ENCODE measurements at regions not wholly inside any gene's neighbourhood (a gene's known extent, or its start where the extent isn't known, plus 50 kb on each side); places are given as distances from the start of the nearest gene placed in this dataset.

DNA sequence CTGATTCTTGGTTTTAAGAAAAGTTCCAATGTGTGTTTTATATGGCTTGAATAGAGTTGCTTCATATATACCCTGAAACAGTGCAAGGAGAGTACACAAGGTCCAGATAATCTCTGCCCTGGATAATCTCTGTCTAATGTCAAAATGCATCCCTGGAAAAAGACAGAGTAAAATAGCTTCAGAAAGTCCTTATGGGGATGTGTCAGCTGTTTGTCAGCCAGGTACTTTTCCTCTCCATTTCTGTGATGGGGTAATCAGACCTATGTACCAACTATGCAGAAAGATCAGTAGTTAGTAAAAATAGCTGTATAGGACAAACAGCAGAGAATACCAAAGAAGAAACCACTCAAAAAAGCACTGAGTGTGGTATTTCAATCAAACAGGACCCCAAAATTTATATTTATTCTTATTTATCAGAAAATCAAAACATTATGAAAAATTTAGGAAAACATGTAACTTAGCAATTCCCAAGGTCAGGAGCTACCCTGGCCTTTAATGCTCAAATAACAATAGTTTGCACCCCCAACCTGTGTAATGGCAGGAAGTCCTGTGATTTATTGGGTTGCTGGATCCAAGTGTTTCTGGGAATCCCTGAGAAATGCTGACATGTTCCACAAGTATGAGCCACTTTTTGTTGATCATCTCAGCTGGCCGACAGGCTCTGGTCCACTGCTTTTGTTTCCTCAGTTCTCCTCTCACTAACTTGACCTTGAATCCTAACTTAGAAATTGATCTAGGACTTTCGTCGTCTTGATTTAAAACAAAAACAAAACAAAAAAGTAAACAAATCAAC lies 69.6 kb downstream of the MDH1 start:
- Histone ChIP-seq H3K4me3 (no peak overlapping the region), H3K9me3 (peaks cover 0 to 7% (median 0%) of the 10 kb centered on the region in 4 donors), H3K4me1 (no peaks in the 10 kb centered on the region), H3K27ac (replicated peaks in 1 of 4) (no peak overlapping the region), H3K36me3 (no peaks in the 10 kb centered on the region), H3K27me3 (no peaks in the 10 kb centered on the region)
- 72% methylated on average over 3 of the region's 3 CpGs for WGBS
- intact Hi-C loops (cut with DNase I), result no loop called here
- no peak for DNase-seq (ENCODE audit: extremely low spot score)
- TF ChIP-seq EP300 (IDR thresholded peaks at IDR 0.05) (no peak), POLR2A (IDR thresholded peaks at IDR 0.05; ENCODE audit: low read depth) (no peak), POLR2AphosphoS5 (IDR thresholded peaks at IDR 0.05) (no peak)
- TF ChIP-seq, protein P1, sequence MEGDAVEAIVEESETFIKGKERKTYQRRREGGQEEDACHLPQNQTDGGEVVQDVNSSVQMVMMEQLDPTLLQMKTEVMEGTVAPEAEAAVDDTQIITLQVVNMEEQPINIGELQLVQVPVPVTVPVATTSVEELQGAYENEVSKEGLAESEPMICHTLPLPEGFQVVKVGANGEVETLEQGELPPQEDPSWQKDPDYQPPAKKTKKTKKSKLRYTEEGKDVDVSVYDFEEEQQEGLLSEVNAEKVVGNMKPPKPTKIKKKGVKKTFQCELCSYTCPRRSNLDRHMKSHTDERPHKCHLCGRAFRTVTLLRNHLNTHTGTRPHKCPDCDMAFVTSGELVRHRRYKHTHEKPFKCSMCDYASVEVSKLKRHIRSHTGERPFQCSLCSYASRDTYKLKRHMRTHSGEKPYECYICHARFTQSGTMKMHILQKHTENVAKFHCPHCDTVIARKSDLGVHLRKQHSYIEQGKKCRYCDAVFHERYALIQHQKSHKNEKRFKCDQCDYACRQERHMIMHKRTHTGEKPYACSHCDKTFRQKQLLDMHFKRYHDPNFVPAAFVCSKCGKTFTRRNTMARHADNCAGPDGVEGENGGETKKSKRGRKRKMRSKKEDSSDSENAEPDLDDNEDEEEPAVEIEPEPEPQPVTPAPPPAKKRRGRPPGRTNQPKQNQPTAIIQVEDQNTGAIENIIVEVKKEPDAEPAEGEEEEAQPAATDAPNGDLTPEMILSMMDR (IDR thresholded peaks at IDR 0.05), result no peak

DNA sequence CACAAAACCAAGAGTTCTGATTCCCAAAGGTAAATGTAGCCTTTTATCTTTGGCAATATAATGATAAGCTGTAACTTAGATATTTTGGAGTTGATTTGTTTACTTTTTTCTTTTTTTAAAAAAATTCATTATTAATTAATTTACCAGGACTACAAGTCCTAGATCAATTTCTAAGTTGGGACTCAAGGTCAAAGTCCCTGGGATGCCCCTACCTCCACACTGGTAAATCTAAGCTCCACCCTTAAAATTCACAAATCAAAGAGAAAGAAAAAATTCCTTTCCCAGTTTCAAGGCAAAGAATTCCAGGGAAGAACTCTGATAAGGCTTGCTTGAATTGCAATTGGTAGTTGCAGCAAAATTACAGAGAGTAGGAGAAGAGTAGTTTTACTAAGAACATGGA lies 71.3 kb downstream of the MDH1 start:
- H3K27me3 ChIP-seq, result peaks cover 0 to 4% (median 0%) of the 10 kb centered on the region in 4 donors
- no peak for DNase-seq (ENCODE audit: extremely low spot score)
- TF ChIP-seq, protein P1 (IDR thresholded peaks at IDR 0.05), result no peak
- TF ChIP-seq EP300 (IDR thresholded peaks at IDR 0.05) (no peak), POLR2A (IDR thresholded peaks at IDR 0.05; ENCODE audit: low read depth) (no peak), POLR2AphosphoS5 (IDR thresholded peaks at IDR 0.05) (no peak)

DNA sequence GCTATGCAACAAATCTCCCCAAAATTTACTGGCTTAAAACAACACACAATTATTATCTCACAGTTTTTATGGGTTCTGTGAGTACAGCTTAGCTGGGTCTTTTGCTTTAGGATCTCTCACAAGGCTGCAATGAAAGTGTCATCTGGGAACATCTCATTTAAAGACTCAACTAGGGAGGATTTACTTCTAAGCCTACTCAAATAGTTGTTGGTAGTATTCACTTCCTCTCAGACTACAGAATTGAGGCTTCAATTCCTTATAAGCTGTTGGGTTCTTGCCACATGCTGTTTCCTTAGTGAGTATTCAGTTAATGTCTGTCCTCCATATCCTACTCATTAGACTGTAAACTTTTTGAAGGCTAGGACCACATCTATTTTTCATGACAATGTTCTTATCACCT lies 72.3 kb downstream of the MDH1 start:
- TF ChIP-seq EP300 (IDR thresholded peaks at IDR 0.05) (no peak), POLR2AphosphoS5 (IDR thresholded peaks at IDR 0.05) (no peak), POLR2A (IDR thresholded peaks at IDR 0.05; ENCODE audit: low read depth) (no peak)
- TF ChIP-seq, protein P1 (IDR thresholded peaks at IDR 0.05), result no peak
- Histone ChIP-seq H3K36me3 (no peaks in the 10 kb centered on the region), H3K9me3 (no peaks in the 10 kb centered on the region), H3K27me3 (peaks cover 0 to 4% (median 0%) of the 10 kb centered on the region in 4 donors), H3K4me3 (no peak overlapping the region), H3K4me1 (no peaks in the 10 kb centered on the region), H3K27ac (replicated peaks in 1 of 4) (no peak overlapping the region)
- intact Hi-C loops (cut with DNase I), result no loop called here
- DNase-seq (ENCODE audit: extremely low spot score), result no peak

More for the DNA sequence above, 71.3 kb downstream of the MDH1 start:
- Histone ChIP-seq H3K4me3 (no peak overlapping the region), H3K9me3 (no peaks in the 10 kb centered on the region), H3K36me3 (no peaks in the 10 kb centered on the region), H3K4me1 (no peaks in the 10 kb centered on the region), H3K27ac (replicated peaks in 1 of 4) (no peak overlapping the region)
- intact Hi-C loops (cut with DNase I), result no loop called here

DNA sequence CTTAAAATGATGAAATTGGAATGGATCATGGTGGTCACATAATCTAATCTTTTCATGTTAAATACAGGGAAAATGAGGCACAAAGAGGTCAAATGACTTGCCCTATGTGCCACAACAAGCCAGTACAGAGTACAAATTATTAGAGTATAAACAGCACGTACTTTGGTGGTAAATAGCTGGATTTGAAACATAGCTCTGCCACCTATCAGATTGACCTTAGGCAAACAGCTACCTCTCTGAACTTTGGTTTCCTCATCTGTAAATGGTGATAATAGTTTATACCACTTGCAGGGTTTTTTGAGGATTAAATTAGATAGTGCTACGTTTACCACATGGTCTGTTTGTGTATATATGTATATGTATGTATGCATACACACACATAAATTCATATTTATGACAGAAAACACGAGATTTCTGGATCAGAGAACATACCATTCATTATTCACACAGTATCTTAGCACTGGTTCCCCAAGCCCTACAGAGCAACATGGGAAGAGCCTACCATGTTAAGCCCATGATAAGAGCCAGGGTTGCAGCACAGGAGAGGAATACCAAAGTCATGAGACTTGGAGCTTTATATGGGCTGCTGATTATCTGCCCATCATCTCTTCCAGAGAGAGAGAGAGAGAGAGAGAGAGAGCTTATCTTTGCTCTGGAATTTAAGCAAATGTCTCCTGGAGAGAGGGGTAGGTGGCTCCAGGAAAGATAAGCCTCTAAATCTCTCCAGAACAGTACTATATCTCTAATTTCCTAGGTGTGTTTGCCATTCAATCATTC lies 73.5 kb downstream of the MDH1 start:
- 79% methylated on average over 3 of the region's 3 CpGs for WGBS
- Histone ChIP-seq H3K27me3 (peaks cover 0 to 4% (median 0%) of the 10 kb centered on the region in 4 donors), H3K4me3 (no peak overlapping the region), H3K4me1 (no peaks in the 10 kb centered on the region), H3K27ac (replicated peaks in 1 of 4) (no peak overlapping the region), H3K9me3 (no peaks in the 10 kb centered on the region), H3K36me3 (no peaks in the 10 kb centered on the region)
- TF ChIP-seq EP300 (IDR thresholded peaks at IDR 0.05) (no peak), POLR2A (IDR thresholded peaks at IDR 0.05; ENCODE audit: low read depth) (no peak), POLR2AphosphoS5 (IDR thresholded peaks at IDR 0.05) (no peak)
- TF ChIP-seq, protein P1 (IDR thresholded peaks at IDR 0.05), result no peak
- no peak for DNase-seq (ENCODE audit: extremely low spot score)
- intact Hi-C loops (cut with DNase I), result no loop called here
